Testis (tissue), 2 donors: ENCODE measurements at regions not wholly inside any gene's neighbourhood (a gene's known extent, or its start where the extent isn't known, plus 50 kb on each side); places are given as distances from the start of the nearest gene placed in this dataset.
"Not testable (repeated sequence)": the region's sequence is repeated elsewhere in the genome, so short reads cannot be mapped to it uniquely, and the experiment has no call there.

ENCODE experiments used
- DNase-seq: peaks from one replicate; pipeline ENCODE4 v3.0.0-alpha.2; 2019
- H3K27ac ChIP-seq, 2 donors: fragments of 200-600 bp; sonication (generic); one replicate each; pipeline ENCODE4 v1.5.1; 2019
- H3K27me3 ChIP-seq: fragments of 200-600 bp; sonication (generic); one replicate; pipeline ENCODE4 v1.5.1; 2019
- H3K36me3 ChIP-seq: fragments of 200-600 bp; sonication (generic); one replicate; pipeline ENCODE4 v1.5.1; 2017; ENCODE audit warnings: low read depth; ENCODE audit errors: missing control alignments
- H3K4me1 ChIP-seq: fragments of 200-600 bp; sonication (generic); one replicate; pipeline ENCODE4 v1.5.1; 2019
- H3K4me3 ChIP-seq, 2 donors: fragments of 200-600 bp; sonication (generic); one replicate each; pipeline ENCODE4 v1.5.1; 2017 to 2019
- H3K9me3 ChIP-seq: fragments of 200-600 bp; sonication (generic); one replicate; pipeline ENCODE4 v1.5.1; 2017
- POLR2A ChIP-seq: fragments of 450-650 bp; IDR thresholded peaks from one replicate; pipeline ENCODE4 v1.6.1; 2017; ENCODE audit warnings: antibody characterized with exemption, mild to moderate bottlenecking, moderate library complexity
- WGBS, 2 donors: methylation state at CpG; one replicate each; pipeline ENCODE4 v1.1.5; 2018; 5-methylcytosine and 5-hydroxymethylcytosine counted together
- intact Hi-C: fragments of 100-400 bp; cut with DNase I; formaldehyde crosslinking; loops from one replicate; pipeline ENCODE4 v1.15.1; 2023; ENCODE audit warnings: low total_unique reads
- TF ChIP-seq, protein P1 (sequence below), 3 experiments: fragments of 450-650 bp in 2 of 3; fragments of 200-600 bp in 1 of 3; sonication (generic) in 1 of 3; IDR thresholded peaks; one replicate each; pipeline ENCODE4 v1.5.1; 2016 to 2019; ENCODE audit warnings: antibody characterized with exemption in 3 of 3, mild to moderate bottlenecking in 2 of 3, moderate library complexity in 1 of 3

DNA sequence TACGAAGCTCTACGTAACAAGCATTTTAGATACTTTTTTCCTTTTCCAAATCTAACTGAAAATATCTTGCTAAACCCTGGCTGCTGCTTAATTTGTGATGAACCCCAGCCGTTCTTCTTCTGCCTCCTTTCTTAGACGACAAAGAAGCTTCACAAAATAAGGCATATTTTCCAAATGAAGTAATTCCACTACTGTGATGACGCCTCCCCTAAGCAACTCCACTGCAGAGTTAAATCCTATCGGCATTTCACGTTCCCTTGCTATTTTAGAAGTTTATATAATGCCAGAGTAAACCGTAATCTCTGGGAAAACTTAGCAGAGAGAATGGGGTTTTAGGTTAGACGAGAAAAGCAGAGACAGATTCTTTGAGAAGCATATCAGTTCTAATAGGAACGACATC, 683.1 kb upstream of the SALL1 start:
- Histone ChIP-seq H3K4me1 (no peaks in the 10 kb centered on the region), H3K9me3 (no peaks in the 10 kb centered on the region), H3K27me3 (no peaks in the 10 kb centered on the region), H3K4me3 (no peak overlapping the region), H3K27ac (no peak overlapping the region), H3K36me3 (no peaks in the 10 kb centered on the region)
- intact Hi-C loops = no loop called here
- WGBS, 2 donors = 56 to 58% methylated on average over 10 of the region's 10 CpGs
- DNase-seq = no peak
- TF ChIP-seq, protein P1, sequence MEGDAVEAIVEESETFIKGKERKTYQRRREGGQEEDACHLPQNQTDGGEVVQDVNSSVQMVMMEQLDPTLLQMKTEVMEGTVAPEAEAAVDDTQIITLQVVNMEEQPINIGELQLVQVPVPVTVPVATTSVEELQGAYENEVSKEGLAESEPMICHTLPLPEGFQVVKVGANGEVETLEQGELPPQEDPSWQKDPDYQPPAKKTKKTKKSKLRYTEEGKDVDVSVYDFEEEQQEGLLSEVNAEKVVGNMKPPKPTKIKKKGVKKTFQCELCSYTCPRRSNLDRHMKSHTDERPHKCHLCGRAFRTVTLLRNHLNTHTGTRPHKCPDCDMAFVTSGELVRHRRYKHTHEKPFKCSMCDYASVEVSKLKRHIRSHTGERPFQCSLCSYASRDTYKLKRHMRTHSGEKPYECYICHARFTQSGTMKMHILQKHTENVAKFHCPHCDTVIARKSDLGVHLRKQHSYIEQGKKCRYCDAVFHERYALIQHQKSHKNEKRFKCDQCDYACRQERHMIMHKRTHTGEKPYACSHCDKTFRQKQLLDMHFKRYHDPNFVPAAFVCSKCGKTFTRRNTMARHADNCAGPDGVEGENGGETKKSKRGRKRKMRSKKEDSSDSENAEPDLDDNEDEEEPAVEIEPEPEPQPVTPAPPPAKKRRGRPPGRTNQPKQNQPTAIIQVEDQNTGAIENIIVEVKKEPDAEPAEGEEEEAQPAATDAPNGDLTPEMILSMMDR (IDR thresholded peaks at IDR 0.05) = no peak
- no peak for TF ChIP-seq POLR2A

DNA sequence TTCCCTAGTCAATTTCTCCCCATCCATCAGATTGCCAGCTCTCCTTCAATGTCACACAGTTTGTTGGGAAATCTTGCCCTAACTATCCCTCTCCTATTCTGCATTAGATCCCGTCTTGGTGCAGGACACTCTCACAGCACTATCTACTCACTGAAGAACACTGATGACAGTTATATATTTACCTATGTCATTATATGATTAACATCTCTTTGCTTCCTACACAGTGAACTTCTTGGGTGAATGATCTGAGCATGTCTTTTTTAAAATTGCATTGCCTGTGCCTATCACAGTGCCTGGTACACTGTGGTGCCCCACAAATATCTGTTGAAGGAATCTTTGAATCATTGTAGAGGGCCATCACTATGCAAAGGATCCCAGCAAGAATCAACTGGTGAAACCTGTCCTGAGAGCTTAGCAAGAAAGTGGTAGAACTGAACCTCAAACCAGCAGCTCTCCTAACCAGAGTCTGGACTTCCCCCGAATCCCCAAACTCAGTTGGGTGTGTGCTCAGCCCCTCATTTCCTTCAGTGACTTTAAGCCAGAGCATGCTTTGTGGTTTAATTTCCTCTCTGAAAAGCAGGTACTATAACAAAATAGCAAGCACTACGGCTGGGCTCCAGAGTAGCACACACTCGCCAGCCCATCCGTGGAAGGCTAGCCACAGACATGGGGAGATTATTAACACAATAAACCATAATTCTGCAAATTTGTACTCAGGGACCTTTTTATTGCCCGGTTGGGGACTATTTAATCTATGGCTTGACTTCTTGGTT, 680.7 kb upstream of the SALL1 start:
- no peak for DNase-seq
- WGBS, 2 donors = 85 to 90% methylated on average over 6 of the region's 6 CpGs
- Histone ChIP-seq H3K27me3 (no peaks in the 10 kb centered on the region), H3K36me3 (no peaks in the 10 kb centered on the region), H3K27ac (no peak overlapping the region), H3K4me3 (no peak overlapping the region), H3K9me3 (no peaks in the 10 kb centered on the region), H3K4me1 (no peaks in the 10 kb centered on the region)
- TF ChIP-seq POLR2A = no peak
- TF ChIP-seq, protein P1 (IDR thresholded peaks at IDR 0.05) = no peak
- intact Hi-C loops = no loop called here

- intact Hi-C loops, H3K27me3 ChIP-seq, H3K4me3 ChIP-seq, H3K27ac ChIP-seq, H3K36me3 ChIP-seq, DNase-seq, H3K4me1 ChIP-seq, H3K9me3 ChIP-seq: not testable (repeated sequence)
- WGBS, 2 donors = 96 to 97% methylated on average over 6 of the region's 6 CpGs
Observed at GRCh38 chr16:51831034-51831433, 680.0 kb upstream of the SALL1 start.

DNA sequence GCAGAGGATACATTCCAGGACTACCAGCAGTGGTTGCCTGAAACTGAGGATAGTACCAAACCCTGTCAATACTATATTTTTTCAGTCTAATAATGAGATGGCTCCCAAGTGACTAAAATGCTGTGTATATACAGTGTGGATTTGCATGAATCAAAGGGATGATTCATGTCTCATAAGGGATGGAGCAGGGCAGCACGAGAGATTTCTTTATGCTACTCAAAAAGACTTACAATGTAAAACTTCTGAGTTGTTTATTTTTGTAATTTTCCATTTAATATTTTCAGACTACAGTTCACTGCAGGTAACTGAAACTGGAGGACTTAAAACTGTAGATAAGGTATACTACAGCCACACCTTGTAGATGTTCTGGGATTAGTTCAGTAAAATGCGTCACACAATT, 674.7 kb upstream of the SALL1 start:
- Histone ChIP-seq H3K9me3 (no peaks in the 10 kb centered on the region), H3K4me3 (no peak overlapping the region), H3K27me3 (no peaks in the 10 kb centered on the region), H3K4me1 (no peaks in the 10 kb centered on the region), H3K27ac (no peak overlapping the region), H3K36me3 (no peaks in the 10 kb centered on the region)
- TF ChIP-seq, protein P1 (IDR thresholded peaks at IDR 0.05) = no peak
- intact Hi-C loops = no loop called here
- no peak for DNase-seq
- WGBS, 2 donors = 86 to 89% methylated on average over 2 of the region's 2 CpGs

DNA sequence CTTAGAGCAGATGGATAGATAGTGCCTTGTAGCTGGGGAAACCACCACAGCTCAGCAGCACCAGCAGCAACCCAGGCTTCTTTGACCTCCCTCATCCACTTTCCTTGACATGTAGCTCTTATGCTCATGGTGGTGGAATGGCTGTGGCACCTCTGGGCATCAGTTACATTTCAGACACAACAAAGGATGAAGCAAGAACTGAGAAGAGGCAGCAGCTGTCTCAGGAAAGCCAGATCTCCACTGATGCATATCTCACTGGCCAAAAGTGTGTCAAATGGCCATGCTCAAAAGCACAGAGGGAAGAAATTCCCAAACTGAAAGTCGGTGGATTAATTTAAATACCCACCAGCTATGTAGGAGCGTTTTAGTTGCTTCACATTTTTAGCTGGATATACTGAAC, 671.4 kb upstream of the SALL1 start:
- intact Hi-C loops = no loop called here
- H3K4me1 ChIP-seq = no peaks in the 10 kb centered on the region
- 77 to 82% methylated on average over 2 of the region's 2 CpGs for WGBS, 2 donors
- H3K27me3 ChIP-seq = no peaks in the 10 kb centered on the region
- no peaks in the 10 kb centered on the region for H3K9me3 ChIP-seq
- TF ChIP-seq POLR2A = no peak
- TF ChIP-seq, protein P1 (IDR thresholded peaks at IDR 0.05) = no peak
- H3K36me3 ChIP-seq = no peaks in the 10 kb centered on the region
- no peak for DNase-seq
- H3K4me3 ChIP-seq = no peak overlapping the region
- no peak overlapping the region for H3K27ac ChIP-seq
